Liver (tissue), 7 donors: ENCODE measurements at regions not wholly inside any gene's neighbourhood (a gene's known extent, or its start where the extent isn't known, plus 50 kb on each side); places are given as distances from the start of the nearest gene placed in this dataset.
A peak's percentile ranks its signal among the peaks of the same experiment; 100 is the strongest.
"Not testable (repeated sequence)": the region's sequence is repeated elsewhere in the genome, so short reads cannot be mapped to it uniquely, and the experiment has no call there.

Source experiments
- DNase-seq: peaks from one replicate; pipeline ENCODE4 v3.0.0-alpha.2; 2017; ENCODE audit warnings: low spot score
- H3K27ac ChIP-seq, 2 donors: one replicate each; pipeline ENCODE4 v1.7.0; 2013; ENCODE audit warnings: inconsistent platforms in 2 of 2, low read length in 2 of 2, control low read depth in 1 of 2, low read depth in 1 of 2, mild to moderate bottlenecking in 1 of 2
- H3K27me3 ChIP-seq, 4 donors: one replicate each; pipeline versions ENCODE4 v1.6.1 to v1.7.0; 2013; ENCODE audit warnings: low read length in 3 of 4, inconsistent platforms in 1 of 4, mild to moderate bottlenecking in 1 of 4, moderate library complexity in 1 of 4; ENCODE audit not compliant: control insufficient read depth in 4 of 4, insufficient read depth in 4 of 4
- H3K36me3 ChIP-seq, 4 donors: one replicate each; pipeline versions ENCODE4 v1.6.1 to v1.7.0; 2013; ENCODE audit warnings: low read length in 3 of 4, mild to moderate bottlenecking in 3 of 4, low read depth in 1 of 4, moderate library complexity in 1 of 4; ENCODE audit not compliant: control insufficient read depth in 4 of 4, insufficient read depth in 3 of 4
- H3K4me1 ChIP-seq, 4 donors: one replicate each; pipeline versions ENCODE4 v1.6.1 to v1.7.0; 2013; ENCODE audit warnings: low read length in 3 of 4, mild to moderate bottlenecking in 3 of 4, moderate library complexity in 1 of 4; ENCODE audit not compliant: control insufficient read depth in 4 of 4, insufficient read depth in 4 of 4
- H3K4me3 ChIP-seq, 3 donors: one replicate each; pipeline versions ENCODE4 v1.6.1 to v1.7.0; 2013; ENCODE audit warnings: low read length in 3 of 3, control low read depth in 1 of 3, low read depth in 1 of 3, mild to moderate bottlenecking in 1 of 3
- H3K9ac ChIP-seq, 2 donors: one replicate each; pipeline ENCODE4 v1.7.0; 2013; ENCODE audit warnings: low read length in 2 of 2, mild to moderate bottlenecking in 2 of 2, moderate library complexity in 2 of 2, control low read depth in 1 of 2, low read depth in 1 of 2
- H3K9me3 ChIP-seq, 4 donors: one replicate each; pipeline versions ENCODE4 v1.6.1 to v1.7.0; 2013; ENCODE audit warnings: low read length in 3 of 4; ENCODE audit not compliant: control insufficient read depth in 4 of 4
- EGR1 ChIP-seq, 2 donors: IDR thresholded peaks; 2 replicates each; pipeline ENCODE4 v1.6.1; 2016 to 2018; ENCODE audit warnings: antibody characterized with exemption in 2 of 2, low read depth in 2 of 2
- FOXA1 ChIP-seq: IDR thresholded peaks from 2 replicates; pipeline ENCODE4 v1.6.1; 2016; ENCODE audit warnings: antibody characterized with exemption
- FOXA2 ChIP-seq: IDR thresholded peaks from 2 replicates; pipeline ENCODE4 v1.6.1; 2016; ENCODE audit warnings: antibody characterized with exemption
- GABPA ChIP-seq, 2 donors: IDR thresholded peaks in 1 of 2; conservative IDR thresholded peaks in 1 of 2; 2 replicates each; pipeline ENCODE4 v1.6.1; 2016; ENCODE audit warnings: antibody characterized with exemption in 2 of 2, mild to moderate bottlenecking in 1 of 2, moderate library complexity in 1 of 2
- HNF4A ChIP-seq, 2 donors: conservative IDR thresholded peaks; 2 replicates each; pipeline ENCODE4 v1.6.1; 2016; ENCODE audit warnings: antibody characterized with exemption in 2 of 2, mild to moderate bottlenecking in 2 of 2
- JUND ChIP-seq, 2 donors: IDR thresholded peaks; 2 replicates each; pipeline ENCODE4 v1.6.1; 2016; ENCODE audit warnings: antibody characterized with exemption in 2 of 2
- NR2F2 ChIP-seq: IDR thresholded peaks from 2 replicates; pipeline ENCODE4 v1.6.1; 2016; ENCODE audit warnings: antibody characterized with exemption
- RAD21 ChIP-seq, 2 donors: IDR thresholded peaks; 2 replicates each; pipeline ENCODE4 v1.6.1; 2016; ENCODE audit warnings: antibody characterized with exemption in 2 of 2, mild to moderate bottlenecking in 2 of 2
- RXRA ChIP-seq, 2 donors: IDR thresholded peaks; 2 replicates each; pipeline ENCODE4 v1.6.1; 2017 to 2018; ENCODE audit warnings: antibody characterized with exemption in 2 of 2, mild to moderate bottlenecking in 1 of 2
- SP1 ChIP-seq: IDR thresholded peaks from 2 replicates; pipeline ENCODE4 v1.6.1; 2018; ENCODE audit warnings: antibody characterized with exemption, mild to moderate bottlenecking
- TAF1 ChIP-seq: conservative IDR thresholded peaks from 2 replicates; pipeline ENCODE4 v1.6.1; 2016; ENCODE audit warnings: antibody characterized with exemption, mild to moderate bottlenecking
- YY1 ChIP-seq: IDR thresholded peaks from 2 replicates; pipeline ENCODE4 v1.6.1; 2016; ENCODE audit warnings: antibody characterized with exemption, mild to moderate bottlenecking
- WGBS: extraction: QIAGEN DNeasy Blood & Tissue Kit; methylation state at CpG from one replicate; pipeline ENCODE4 v1.1.7; 2013; 5-methylcytosine and 5-hydroxymethylcytosine counted together
- TF ChIP-seq, protein P1 (sequence below): IDR thresholded peaks from 2 replicates; pipeline ENCODE4 v1.6.1; 2016; ENCODE audit warnings: antibody characterized with exemption
- TF ChIP-seq, protein P2 (sequence below): IDR thresholded peaks from 2 replicates; pipeline ENCODE4 v1.6.1; 2016; ENCODE audit warnings: antibody characterized with exemption
- TF ChIP-seq, protein P3 (sequence below): IDR thresholded peaks from 2 replicates; pipeline ENCODE4 v1.6.1; 2016; ENCODE audit warnings: antibody characterized with exemption
- TF ChIP-seq, protein P4 (sequence below): IDR thresholded peaks from 2 replicates; pipeline ENCODE4 v1.6.1; 2016; ENCODE audit warnings: antibody characterized with exemption, mild to moderate bottlenecking
- donor health status: healthy.
- donor health status: healthy.
- donor health status: healthy.
- donor health status: healthy.

DNA sequence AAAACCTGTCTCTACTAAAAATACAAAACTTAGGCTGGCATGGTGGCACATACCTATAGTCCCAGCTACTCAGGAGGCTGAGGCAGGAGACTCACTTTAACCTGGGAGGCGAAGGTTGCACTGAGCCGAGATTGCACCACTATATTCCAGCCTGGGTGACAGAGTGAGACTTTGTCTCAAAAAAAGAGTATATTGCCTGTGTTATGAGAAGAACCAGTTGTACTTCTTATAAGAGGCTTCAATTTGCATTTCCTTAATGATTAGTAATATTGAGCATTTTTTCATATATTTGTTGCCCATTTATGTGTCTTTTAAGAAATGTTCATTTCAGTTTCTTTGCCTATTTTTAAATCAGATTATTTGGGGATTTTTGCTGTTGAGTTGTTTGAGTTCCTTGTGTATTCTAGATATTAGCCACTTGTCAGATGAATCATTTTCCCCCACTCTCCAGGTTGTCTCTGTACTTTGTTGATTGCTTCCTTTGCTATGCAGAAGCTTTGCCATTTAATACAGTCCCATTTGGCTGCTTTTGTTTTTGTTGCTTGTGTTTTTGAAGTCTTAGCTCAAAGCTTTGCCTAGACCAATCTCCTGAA lies 75.8 kb upstream of the LRPPRC start:
- H3K4me1 ChIP-seq = peaks cover 0 to 3% (median 1%) of the 10 kb centered on the region in 4 donors
- no peak overlapping the region for H3K4me3 ChIP-seq
- TF ChIP-seq FOXA2 (no peak), RXRA (IDR thresholded peaks at IDR 0.05) (no peak), HNF4A (conservative IDR thresholded peaks at IDR 0.05) (no peak), YY1 (no peak), GABPA (IDR thresholded peaks at IDR 0.05 in 1 of 2, conservative IDR thresholded peaks at IDR 0.05 in 1 of 2) (no peak), FOXA1 (no peak), TAF1 (no peak), JUND (IDR thresholded peaks at IDR 0.05) (no peak), EGR1 (IDR thresholded peaks at IDR 0.05; ENCODE audit: low read depth in 2 of 2) (no peak), NR2F2 (no peak), SP1 (no peak)
- TF ChIP-seq, protein P1, sequence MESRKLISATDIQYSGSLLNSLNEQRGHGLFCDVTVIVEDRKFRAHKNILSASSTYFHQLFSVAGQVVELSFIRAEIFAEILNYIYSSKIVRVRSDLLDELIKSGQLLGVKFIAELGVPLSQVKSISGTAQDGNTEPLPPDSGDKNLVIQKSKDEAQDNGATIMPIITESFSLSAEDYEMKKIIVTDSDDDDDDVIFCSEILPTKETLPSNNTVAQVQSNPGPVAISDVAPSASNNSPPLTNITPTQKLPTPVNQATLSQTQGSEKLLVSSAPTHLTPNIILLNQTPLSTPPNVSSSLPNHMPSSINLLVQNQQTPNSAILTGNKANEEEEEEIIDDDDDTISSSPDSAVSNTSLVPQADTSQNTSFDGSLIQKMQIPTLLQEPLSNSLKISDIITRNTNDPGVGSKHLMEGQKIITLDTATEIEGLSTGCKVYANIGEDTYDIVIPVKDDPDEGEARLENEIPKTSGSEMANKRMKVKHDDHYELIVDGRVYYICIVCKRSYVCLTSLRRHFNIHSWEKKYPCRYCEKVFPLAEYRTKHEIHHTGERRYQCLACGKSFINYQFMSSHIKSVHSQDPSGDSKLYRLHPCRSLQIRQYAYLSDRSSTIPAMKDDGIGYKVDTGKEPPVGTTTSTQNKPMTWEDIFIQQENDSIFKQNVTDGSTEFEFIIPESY = no peak
- TF ChIP-seq, protein P2, sequence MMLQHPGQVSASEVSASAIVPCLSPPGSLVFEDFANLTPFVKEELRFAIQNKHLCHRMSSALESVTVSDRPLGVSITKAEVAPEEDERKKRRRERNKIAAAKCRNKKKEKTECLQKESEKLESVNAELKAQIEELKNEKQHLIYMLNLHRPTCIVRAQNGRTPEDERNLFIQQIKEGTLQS = no peak
- no peak overlapping the region for H3K27ac ChIP-seq
- no peaks in the 10 kb centered on the region for H3K27me3 ChIP-seq
- no peak overlapping the region for H3K9ac ChIP-seq
- H3K36me3 ChIP-seq = no peaks in the 10 kb centered on the region
- 91% methylated on average over 2 of the region's 2 CpGs for WGBS
- H3K9me3 ChIP-seq = no peaks in the 10 kb centered on the region
- no peak for DNase-seq

DNA sequence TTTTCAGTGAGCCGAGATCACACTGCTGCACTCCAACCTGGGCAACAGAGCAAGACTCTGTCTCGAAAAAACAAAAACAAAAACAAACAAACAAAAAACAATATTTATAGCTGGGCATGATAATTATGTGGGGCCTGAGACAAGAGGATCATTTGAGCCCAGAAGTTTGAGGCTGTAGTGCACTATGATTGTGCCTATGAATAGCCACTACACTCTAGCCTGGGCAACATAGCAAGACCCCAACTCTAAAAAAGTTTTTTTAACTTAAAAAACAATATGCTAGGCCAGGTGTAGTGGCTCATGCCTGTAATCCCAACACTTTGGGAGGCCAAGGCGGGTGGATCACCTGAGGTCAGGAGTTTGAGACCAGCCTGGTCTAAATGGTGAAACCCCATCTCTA lies 77.9 kb upstream of the LRPPRC start:
- DNase-seq, H3K27me3 ChIP-seq, H3K27ac ChIP-seq, H3K36me3 ChIP-seq, H3K9ac ChIP-seq, H3K4me3 ChIP-seq, H3K4me1 ChIP-seq, H3K9me3 ChIP-seq: not testable (repeated sequence)
- 94% methylated on average over 3 of the region's 3 CpGs for WGBS

DNA sequence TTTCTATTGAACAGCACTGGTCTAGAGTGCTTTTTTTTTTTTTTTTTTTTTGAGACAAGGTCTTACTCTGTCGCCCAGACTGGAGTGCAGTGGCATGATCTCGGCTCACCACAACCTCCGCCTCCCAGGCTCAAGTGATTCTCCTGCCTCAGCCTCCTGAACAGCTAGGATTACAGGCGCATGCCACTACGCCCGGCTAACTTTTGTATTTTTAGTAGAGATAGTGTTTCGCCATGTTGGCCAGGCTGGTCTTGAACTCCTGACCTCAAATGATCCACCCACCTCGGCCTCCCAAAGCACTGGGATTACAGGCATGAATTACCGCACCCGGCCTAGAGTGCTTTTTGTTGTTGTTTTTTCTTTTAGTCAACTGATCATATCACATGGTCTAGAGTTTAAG lies 79.0 kb upstream of the LRPPRC start:
- WGBS = 71% methylated on average over 10 of the region's 10 CpGs
- not testable (repeated sequence) for H3K36me3 ChIP-seq, DNase-seq, H3K27me3 ChIP-seq, H3K4me1 ChIP-seq, H3K4me3 ChIP-seq, H3K9me3 ChIP-seq, H3K9ac ChIP-seq
- H3K27ac ChIP-seq = peak overlapping the region; percentile 43 to 50

DNA sequence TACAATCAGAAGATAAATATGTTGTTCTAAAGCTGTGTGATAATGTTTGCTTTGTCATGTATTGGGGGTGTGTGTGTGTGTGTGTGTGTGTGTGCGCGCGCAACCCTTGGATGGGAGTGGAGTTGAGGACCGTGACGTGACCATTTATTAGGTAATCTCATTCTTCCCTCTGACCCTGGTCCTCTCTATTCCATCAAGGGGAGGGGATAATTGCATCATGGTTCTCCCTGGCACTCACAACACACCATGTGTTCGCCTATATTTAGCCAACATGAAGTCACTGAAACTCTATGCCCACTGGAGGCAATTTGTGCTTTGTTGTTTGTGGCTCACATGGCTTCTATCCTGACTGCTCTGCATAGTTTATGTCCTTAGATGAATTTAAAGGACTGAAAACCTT lies 79.8 kb upstream of the LRPPRC start:
- Histone ChIP-seq H3K9ac (peak overlapping the region in 1 of 2 donors; percentile 51), H3K36me3 (no peaks in the 10 kb centered on the region), H3K9me3 (no peaks in the 10 kb centered on the region), H3K27ac (peak overlapping the region; percentile 70 to 77), H3K4me3 (no peak overlapping the region), H3K27me3 (no peaks in the 10 kb centered on the region), H3K4me1 (peaks cover 0 to 6% (median 1%) of the 10 kb centered on the region in 4 donors)
- DNase-seq = no peak
- WGBS = 43% methylated on average over 6 of the region's 6 CpGs
- no peak for TF ChIP-seq FOXA1
- TF ChIP-seq YY1 = peak; percentile 89
- TF ChIP-seq FOXA2 = peak; percentile 44
- TF ChIP-seq JUND (IDR thresholded peaks at IDR 0.05) = peak; percentile 81 to 90
- TF ChIP-seq, protein P3, sequence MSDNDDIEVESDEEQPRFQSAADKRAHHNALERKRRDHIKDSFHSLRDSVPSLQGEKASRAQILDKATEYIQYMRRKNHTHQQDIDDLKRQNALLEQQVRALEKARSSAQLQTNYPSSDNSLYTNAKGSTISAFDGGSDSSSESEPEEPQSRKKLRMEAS = peak; percentile 85
- TF ChIP-seq, protein P4, sequence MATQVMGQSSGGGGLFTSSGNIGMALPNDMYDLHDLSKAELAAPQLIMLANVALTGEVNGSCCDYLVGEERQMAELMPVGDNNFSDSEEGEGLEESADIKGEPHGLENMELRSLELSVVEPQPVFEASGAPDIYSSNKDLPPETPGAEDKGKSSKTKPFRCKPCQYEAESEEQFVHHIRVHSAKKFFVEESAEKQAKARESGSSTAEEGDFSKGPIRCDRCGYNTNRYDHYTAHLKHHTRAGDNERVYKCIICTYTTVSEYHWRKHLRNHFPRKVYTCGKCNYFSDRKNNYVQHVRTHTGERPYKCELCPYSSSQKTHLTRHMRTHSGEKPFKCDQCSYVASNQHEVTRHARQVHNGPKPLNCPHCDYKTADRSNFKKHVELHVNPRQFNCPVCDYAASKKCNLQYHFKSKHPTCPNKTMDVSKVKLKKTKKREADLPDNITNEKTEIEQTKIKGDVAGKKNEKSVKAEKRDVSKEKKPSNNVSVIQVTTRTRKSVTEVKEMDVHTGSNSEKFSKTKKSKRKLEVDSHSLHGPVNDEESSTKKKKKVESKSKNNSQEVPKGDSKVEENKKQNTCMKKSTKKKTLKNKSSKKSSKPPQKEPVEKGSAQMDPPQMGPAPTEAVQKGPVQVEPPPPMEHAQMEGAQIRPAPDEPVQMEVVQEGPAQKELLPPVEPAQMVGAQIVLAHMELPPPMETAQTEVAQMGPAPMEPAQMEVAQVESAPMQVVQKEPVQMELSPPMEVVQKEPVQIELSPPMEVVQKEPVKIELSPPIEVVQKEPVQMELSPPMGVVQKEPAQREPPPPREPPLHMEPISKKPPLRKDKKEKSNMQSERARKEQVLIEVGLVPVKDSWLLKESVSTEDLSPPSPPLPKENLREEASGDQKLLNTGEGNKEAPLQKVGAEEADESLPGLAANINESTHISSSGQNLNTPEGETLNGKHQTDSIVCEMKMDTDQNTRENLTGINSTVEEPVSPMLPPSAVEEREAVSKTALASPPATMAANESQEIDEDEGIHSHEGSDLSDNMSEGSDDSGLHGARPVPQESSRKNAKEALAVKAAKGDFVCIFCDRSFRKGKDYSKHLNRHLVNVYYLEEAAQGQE = peak; percentile 56
- peak; percentile 31 to 32 for TF ChIP-seq RAD21 (IDR thresholded peaks at IDR 0.05)
- TF ChIP-seq GABPA (IDR thresholded peaks at IDR 0.05 in 1 of 2, conservative IDR thresholded peaks at IDR 0.05 in 1 of 2) = no peak
- TF ChIP-seq, protein P2 = peak; percentile 99
- peak; percentile 72 for TF ChIP-seq SP1
